ENCODE measurements at regions not wholly inside any gene's neighbourhood (a gene's known extent, or its start where the extent isn't known, plus 50 kb on each side); places are given as distances from the start of the nearest gene placed in this dataset.

DNA sequence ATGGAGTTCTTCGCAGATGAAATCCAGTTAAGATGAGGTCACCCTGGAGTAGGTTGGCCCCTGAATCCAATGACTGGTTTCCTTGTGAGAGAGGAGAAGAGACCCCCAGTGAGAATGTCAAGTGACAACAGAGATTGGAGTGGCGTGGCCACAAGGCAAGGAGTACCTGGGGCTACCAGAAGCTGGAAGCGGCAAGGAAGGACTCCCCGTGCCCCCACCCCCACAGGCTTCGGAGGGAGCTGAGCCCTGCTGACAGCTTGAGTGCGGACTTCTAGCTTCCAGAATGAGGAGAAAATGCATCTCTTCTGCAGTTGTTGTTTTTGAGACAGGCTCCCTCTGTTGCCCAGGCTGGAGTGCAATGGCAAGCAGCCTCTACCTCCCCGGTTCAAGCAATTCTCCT lies 78.0 kb upstream of the HPCAL1 start:
- no peak for DNase-seq (ENCODE audit: low spot score)
- peaks cover 0 to 5% (median 0%) of the 10 kb centered on the region in 4 donors for H3K4me1 ChIP-seq (ENCODE audit: control insufficient read depth in 4 of 4, insufficient read depth in 4 of 4, low read length in 3 of 4)
- TF ChIP-seq ATF3 (IDR thresholded peaks at IDR 0.05) (no peak), EGR1 (IDR thresholded peaks at IDR 0.05; ENCODE audit: low read depth in 2 of 2) (no peak), RAD21 (IDR thresholded peaks at IDR 0.05) (no peak), JUND (IDR thresholded peaks at IDR 0.05) (no peak), TAF1 (conservative IDR thresholded peaks at IDR 0.05) (no peak), YY1 (IDR thresholded peaks at IDR 0.05) (no peak)

GRCh38 chr2:10225291-10226037 lies 77.2 kb upstream of the HPCAL1 start:
- Histone ChIP-seq H3K36me3 (ENCODE audit: control insufficient read depth in 4 of 4, insufficient read depth in 3 of 4, low read depth in 1 of 4, low read length in 3 of 4) (no peaks in the 10 kb centered on the region), H3K27ac (ENCODE audit: low read depth in 1 of 2, low read length in 2 of 2) (no peak overlapping the region), H3K9ac (ENCODE audit: low read depth in 1 of 2, low read length in 2 of 2) (no peak overlapping the region), H3K4me1 (ENCODE audit: control insufficient read depth in 4 of 4, insufficient read depth in 4 of 4, low read length in 3 of 4) (peaks cover 0 to 5% (median 0%) of the 10 kb centered on the region in 4 donors), H3K9me3 (ENCODE audit: control insufficient read depth in 4 of 4, low read length in 3 of 4) (no peaks in the 10 kb centered on the region), H3K4me3 (ENCODE audit: low read depth in 1 of 3, low read length in 3 of 3) (no peak overlapping the region), H3K27me3 (ENCODE audit: control insufficient read depth in 4 of 4, insufficient read depth in 4 of 4, low read length in 3 of 4) (no peaks in the 10 kb centered on the region)
- no peak for DNase-seq (ENCODE audit: low spot score)
- no peak for TF ChIP-seq RAD21 (IDR thresholded peaks at IDR 0.05)
- no peak for TF ChIP-seq RXRA (IDR thresholded peaks at IDR 0.05)
- TF ChIP-seq YY1 (IDR thresholded peaks at IDR 0.05): no peak
- no peak for TF ChIP-seq NR2F2 (IDR thresholded peaks at IDR 0.05)
- no peak for TF ChIP-seq SP1 (IDR thresholded peaks at IDR 0.05)
- TF ChIP-seq JUND (IDR thresholded peaks at IDR 0.05): no peak
- WGBS: 89% methylated on average over 15 of the region's 15 CpGs

More for the DNA sequence above, 78.0 kb upstream of the HPCAL1 start:
- Histone ChIP-seq H3K36me3 (ENCODE audit: control insufficient read depth in 4 of 4, insufficient read depth in 3 of 4, low read depth in 1 of 4, low read length in 3 of 4) (no peaks in the 10 kb centered on the region), H3K27me3 (ENCODE audit: control insufficient read depth in 4 of 4, insufficient read depth in 4 of 4, low read length in 3 of 4) (no peaks in the 10 kb centered on the region), H3K9me3 (ENCODE audit: control insufficient read depth in 4 of 4, low read length in 3 of 4) (no peaks in the 10 kb centered on the region), H3K4me3 (ENCODE audit: low read depth in 1 of 3, low read length in 3 of 3) (no peak overlapping the region), H3K27ac (ENCODE audit: low read depth in 1 of 2, low read length in 2 of 2) (no peak overlapping the region), H3K9ac (ENCODE audit: low read depth in 1 of 2, low read length in 2 of 2) (no peak overlapping the region)
- 95% methylated on average over 7 of the region's 7 CpGs for WGBS

DNA sequence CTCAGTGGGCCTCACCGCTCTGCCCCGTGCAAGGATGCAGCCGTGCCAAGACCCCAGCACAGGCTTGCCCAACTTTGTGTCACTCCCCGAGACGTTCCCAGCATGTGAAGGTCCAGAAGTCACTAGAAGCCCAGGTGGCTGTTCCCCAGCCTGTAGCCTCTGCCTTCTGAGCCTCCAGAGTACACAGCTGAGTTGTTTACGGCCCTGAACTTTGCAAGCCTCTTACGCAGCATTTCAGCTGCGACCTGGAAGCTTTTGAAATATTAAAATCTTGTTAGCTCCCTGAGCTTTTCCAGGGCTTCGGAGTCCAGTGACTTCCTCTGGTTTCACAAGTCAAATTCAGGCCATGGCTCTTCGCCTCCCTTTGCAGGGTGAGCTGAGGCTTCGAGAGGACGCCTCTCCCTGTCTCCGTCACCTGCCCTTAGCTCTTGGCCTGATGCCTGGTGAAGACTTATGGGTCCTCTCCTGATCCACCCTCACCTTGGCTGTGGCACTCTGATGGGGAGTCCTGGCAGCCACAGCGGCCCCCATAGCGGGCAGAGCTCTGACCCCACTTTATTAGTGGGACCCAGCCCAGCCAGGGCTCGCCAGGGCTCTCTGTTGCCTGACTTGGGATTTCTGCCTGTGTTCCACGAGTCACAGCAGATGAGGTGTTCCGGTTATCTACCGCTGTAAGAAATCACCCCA lies 76.5 kb upstream of the HPCAL1 start:
- H3K9me3 ChIP-seq (ENCODE audit: control insufficient read depth in 4 of 4, low read length in 3 of 4): no peaks in the 10 kb centered on the region
- no peak overlapping the region for H3K27ac ChIP-seq (ENCODE audit: low read depth in 1 of 2, low read length in 2 of 2)
- TF ChIP-seq YY1 (IDR thresholded peaks at IDR 0.05): no peak
- TF ChIP-seq ATF3 (IDR thresholded peaks at IDR 0.05): no peak
- no peak for TF ChIP-seq JUND (IDR thresholded peaks at IDR 0.05)
- TF ChIP-seq RXRA (IDR thresholded peaks at IDR 0.05): no peak
- no peak for TF ChIP-seq CTCF (IDR thresholded peaks at IDR 0.05; ENCODE audit: low read depth, low read length, missing input control)
- no peak for TF ChIP-seq REST (IDR thresholded peaks at IDR 0.05)
- no peak for TF ChIP-seq RAD21 (IDR thresholded peaks at IDR 0.05)
- no peak for TF ChIP-seq NR2F2 (IDR thresholded peaks at IDR 0.05)
- TF ChIP-seq FOXA2 (IDR thresholded peaks at IDR 0.05): no peak
- no peak for TF ChIP-seq HNF4G (IDR thresholded peaks at IDR 0.05)
- TF ChIP-seq EGR1 (IDR thresholded peaks at IDR 0.05; ENCODE audit: low read depth in 2 of 2): no peak
- no peak for TF ChIP-seq FOXA1 (IDR thresholded peaks at IDR 0.05)
- TF ChIP-seq, protein P1, sequence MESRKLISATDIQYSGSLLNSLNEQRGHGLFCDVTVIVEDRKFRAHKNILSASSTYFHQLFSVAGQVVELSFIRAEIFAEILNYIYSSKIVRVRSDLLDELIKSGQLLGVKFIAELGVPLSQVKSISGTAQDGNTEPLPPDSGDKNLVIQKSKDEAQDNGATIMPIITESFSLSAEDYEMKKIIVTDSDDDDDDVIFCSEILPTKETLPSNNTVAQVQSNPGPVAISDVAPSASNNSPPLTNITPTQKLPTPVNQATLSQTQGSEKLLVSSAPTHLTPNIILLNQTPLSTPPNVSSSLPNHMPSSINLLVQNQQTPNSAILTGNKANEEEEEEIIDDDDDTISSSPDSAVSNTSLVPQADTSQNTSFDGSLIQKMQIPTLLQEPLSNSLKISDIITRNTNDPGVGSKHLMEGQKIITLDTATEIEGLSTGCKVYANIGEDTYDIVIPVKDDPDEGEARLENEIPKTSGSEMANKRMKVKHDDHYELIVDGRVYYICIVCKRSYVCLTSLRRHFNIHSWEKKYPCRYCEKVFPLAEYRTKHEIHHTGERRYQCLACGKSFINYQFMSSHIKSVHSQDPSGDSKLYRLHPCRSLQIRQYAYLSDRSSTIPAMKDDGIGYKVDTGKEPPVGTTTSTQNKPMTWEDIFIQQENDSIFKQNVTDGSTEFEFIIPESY (IDR thresholded peaks at IDR 0.05): no peak
- TF ChIP-seq TAF1 (conservative IDR thresholded peaks at IDR 0.05): no peak
- TF ChIP-seq GABPA (IDR thresholded peaks at IDR 0.05 in 1 of 2, conservative IDR thresholded peaks at IDR 0.05 in 1 of 2): no peak
- WGBS: 90% methylated on average over 19 of the region's 19 CpGs
- peaks cover 0 to 5% (median 0%) of the 10 kb centered on the region in 4 donors for H3K4me1 ChIP-seq (ENCODE audit: control insufficient read depth in 4 of 4, insufficient read depth in 4 of 4, low read length in 3 of 4)
- no peak for DNase-seq (ENCODE audit: low spot score)
- H3K4me3 ChIP-seq (ENCODE audit: low read depth in 1 of 3, low read length in 3 of 3): no peak overlapping the region
- no peak overlapping the region for H3K9ac ChIP-seq (ENCODE audit: low read depth in 1 of 2, low read length in 2 of 2)
- no peaks in the 10 kb centered on the region for H3K36me3 ChIP-seq (ENCODE audit: control insufficient read depth in 4 of 4, insufficient read depth in 3 of 4, low read depth in 1 of 4, low read length in 3 of 4)
- no peaks in the 10 kb centered on the region for H3K27me3 ChIP-seq (ENCODE audit: control insufficient read depth in 4 of 4, insufficient read depth in 4 of 4, low read length in 3 of 4)

Data from liver (tissue), 8 donors.